Hepatocyte (in vitro differentiated cells): ENCODE measurements at regions not wholly inside any gene's neighbourhood (a gene's known extent, or its start where the extent isn't known, plus 50 kb on each side); places are given as distances from the start of the nearest gene placed in this dataset.

ENCODE experiments used
- DNase-seq: peaks from one replicate; pipeline ENCODE4 v3.0.0-alpha.2; 2016; ENCODE audit warnings: low spot score
- H2AFZ ChIP-seq: fragments of 200-600 bp; sonication (generic); 2 replicates; pipeline ENCODE4 v1.6.0; 2016; ENCODE audit warnings: antibody characterized with exemption, mild to moderate bottlenecking
- H3K27ac ChIP-seq: fragments of 200-600 bp; sonication (generic); 2 replicates; pipeline ENCODE4 v1.5.1; 2016; ENCODE audit warnings: mild to moderate bottlenecking
- H3K27me3 ChIP-seq: fragments of 200-600 bp; sonication (generic); 2 replicates; pipeline ENCODE4 v1.6.1; 2016
- H3K36me3 ChIP-seq: fragments of 200-600 bp; sonication (generic); replicated peaks from 2 replicates; pipeline ENCODE4 v1.5.1; 2016; ENCODE audit warnings: low read depth; ENCODE audit not compliant: insufficient read depth
- H3K4me1 ChIP-seq: fragments of 200-600 bp; sonication (generic); 2 replicates; pipeline ENCODE4 v1.5.1; 2016; ENCODE audit warnings: mild to moderate bottlenecking, moderate library complexity; ENCODE audit not compliant: insufficient read depth
- H3K4me2 ChIP-seq: fragments of 200-600 bp; sonication (generic); 2 replicates; pipeline ENCODE4 v1.6.0; 2016
- H3K4me3 ChIP-seq: fragments of 200-600 bp; sonication (generic); 2 replicates; pipeline ENCODE4 v1.5.1; 2016; ENCODE audit warnings: mild to moderate bottlenecking
- H3K79me2 ChIP-seq: fragments of 200-600 bp; sonication (generic); 2 replicates; pipeline ENCODE4 v1.6.0; 2017; ENCODE audit warnings: mild to moderate bottlenecking
- H3K9me2 ChIP-seq: fragments of 200-600 bp; sonication (generic); replicated peaks from 2 replicates; pipeline ENCODE4 v1.6.0; 2017; ENCODE audit warnings: mild to moderate bottlenecking; ENCODE audit not compliant: insufficient read depth
- H3K9me3 ChIP-seq: fragments of 200-600 bp; sonication (generic); 2 replicates; pipeline ENCODE4 v1.5.1; 2016; ENCODE audit warnings: low read depth, mild to moderate bottlenecking
- H4K20me1 ChIP-seq: fragments of 200-600 bp; sonication (generic); 2 replicates; pipeline ENCODE4 v1.6.0; 2016; ENCODE audit warnings: mild to moderate bottlenecking; ENCODE audit not compliant: insufficient read depth, poor library complexity, severe bottlenecking
- CTCF ChIP-seq: fragments of 200-600 bp; sonication (generic); IDR thresholded peaks from 2 replicates; pipeline ENCODE4 v1.5.1; 2016; ENCODE audit warnings: antibody characterized with exemption, mild to moderate bottlenecking; ENCODE audit not compliant: poor library complexity
- EZH2 ChIP-seq: fragments of 200-600 bp; sonication (generic); IDR thresholded peaks from 2 replicates; pipeline ENCODE4 v1.6.1; 2016; ENCODE audit warnings: antibody characterized with exemption, mild to moderate bottlenecking, borderline replicate concordance
- EZH2phosphoT487 ChIP-seq: fragments of 200-600 bp; sonication (generic); IDR thresholded peaks from one replicate; pipeline ENCODE4 v1.6.1; 2018; ENCODE audit warnings: antibody characterized with exemption, mild to moderate bottlenecking, low read depth, moderate library complexity; ENCODE audit not compliant: unreplicated experiment, severe bottlenecking
- WGBS: methylation state at CpG from one replicate; pipeline ENCODE4 v1.1.6; 2016; ENCODE audit warnings: low lambda C conversion rate; ENCODE audit errors: missing lambda C conversion rate; 5-methylcytosine and 5-hydroxymethylcytosine counted together

- no peak for DNase-seq
- H4K20me1 ChIP-seq, result no peaks in the 10 kb centered on the region
- no peaks in the 10 kb centered on the region for H3K4me1 ChIP-seq
- no peaks in the 10 kb centered on the region for H3K79me2 ChIP-seq
- H3K9me2 ChIP-seq, result no peaks in the 10 kb centered on the region
- H3K36me3 ChIP-seq, result no peaks in the 10 kb centered on the region
- no peak overlapping the region for H3K4me3 ChIP-seq
- H3K9me3 ChIP-seq, result no peaks in the 10 kb centered on the region
- TF ChIP-seq CTCF, result no peak
- no peak for TF ChIP-seq EZH2phosphoT487
- no peak for TF ChIP-seq EZH2
- WGBS, result 48% methylated on average over 2 of the region's 2 CpGs
- H3K27me3 ChIP-seq, result peaks cover 5% of the 10 kb centered on the region
- no peak overlapping the region for H3K4me2 ChIP-seq
- H2AFZ ChIP-seq, result no peak overlapping the region
- H3K27ac ChIP-seq, result no peak overlapping the region
Measured at GRCh38 chr3:124132813-124133212, 140.9 kb upstream of the ROPN1 start.

GRCh38 chr3:124133366-124133940 lies 141.5 kb upstream of the ROPN1 start:
- Histone ChIP-seq H4K20me1 (no peaks in the 10 kb centered on the region), H3K4me3 (no peak overlapping the region), H3K9me3 (no peaks in the 10 kb centered on the region), H2AFZ (no peak overlapping the region), H3K4me1 (no peaks in the 10 kb centered on the region), H3K9me2 (no peaks in the 10 kb centered on the region), H3K79me2 (no peaks in the 10 kb centered on the region), H3K4me2 (no peak overlapping the region), H3K27ac (no peak overlapping the region), H3K36me3 (no peaks in the 10 kb centered on the region), H3K27me3 (no peaks in the 10 kb centered on the region)
- TF ChIP-seq EZH2 (no peak), CTCF (no peak), EZH2phosphoT487 (no peak)
- DNase-seq, result no peak
- WGBS, result 83% methylated on average over 6 of the region's 6 CpGs

- Histone ChIP-seq H2AFZ (no peak overlapping the region), H3K36me3 (no peaks in the 10 kb centered on the region), H3K79me2 (no peaks in the 10 kb centered on the region), H3K9me2 (no peaks in the 10 kb centered on the region), H3K9me3 (no peaks in the 10 kb centered on the region), H3K27ac (no peak overlapping the region), H3K4me1 (no peaks in the 10 kb centered on the region), H3K27me3 (no peaks in the 10 kb centered on the region), H4K20me1 (no peaks in the 10 kb centered on the region), H3K4me2 (no peak overlapping the region), H3K4me3 (no peak overlapping the region)
- no peak for DNase-seq
- TF ChIP-seq EZH2phosphoT487 (no peak), CTCF (no peak), EZH2 (no peak)
Measured at GRCh38 chr3:124137216-124137615, 145.3 kb upstream of the ROPN1 start.

GRCh38 chr3:124138148-124138547 lies 146.2 kb upstream of the ROPN1 start:
- H2AFZ ChIP-seq, result no peak overlapping the region
- no peak overlapping the region for H3K4me3 ChIP-seq
- H3K79me2 ChIP-seq, result no peaks in the 10 kb centered on the region
- no peaks in the 10 kb centered on the region for H3K9me2 ChIP-seq
- H3K27ac ChIP-seq, result no peak overlapping the region
- H3K27me3 ChIP-seq, result no peaks in the 10 kb centered on the region
- TF ChIP-seq EZH2, result no peak
- TF ChIP-seq EZH2phosphoT487, result no peak
- TF ChIP-seq CTCF, result no peak
- no peaks in the 10 kb centered on the region for H3K9me3 ChIP-seq
- H4K20me1 ChIP-seq, result no peaks in the 10 kb centered on the region
- H3K4me2 ChIP-seq, result no peak overlapping the region
- no peak for DNase-seq
- no peaks in the 10 kb centered on the region for H3K4me1 ChIP-seq
- H3K36me3 ChIP-seq, result no peaks in the 10 kb centered on the region
